ENCODE measurements at regions not wholly inside any gene's neighbourhood (a gene's known extent, or its start where the extent isn't known, plus 50 kb on each side); places are given as distances from the start of the nearest gene placed in this dataset.

- ChIA-PET POLR2A (ENCODE audit: unreplicated experiment) (no interaction called here), CTCF (no interaction called here)
- H3K36me3 ChIP-seq (ENCODE audit: low read depth), result no peaks in the 10 kb centered on the region
- no peak overlapping the region for H2AFZ ChIP-seq
- H3K79me2 ChIP-seq (ENCODE audit: low read depth), result no peaks in the 10 kb centered on the region
- no peak overlapping the region for H3K4me2 ChIP-seq
- BruUV-seq (replicated peaks), result no TSS peak
- TF ChIP-seq EZH2 (IDR thresholded peaks at IDR 0.05; ENCODE audit: low read depth) (no peak), CTCF (conservative IDR thresholded peaks at IDR 0.05) (no peak)
- DNase-seq, result no peak
- H3K4me1 ChIP-seq (replicated peaks; ENCODE audit: insufficient read depth), result no peaks in the 10 kb centered on the region
- intact Hi-C loops (cut with micrococcal nuclease; ENCODE audit: unreplicated experiment), result no loop called here
- H3K9me2 ChIP-seq (ENCODE audit: insufficient read depth), result no peaks in the 10 kb centered on the region
- no peaks in the 10 kb centered on the region for H3K9me3 ChIP-seq (ENCODE audit: insufficient read depth, low read depth)
- no peak overlapping the region for H3K27ac ChIP-seq
- no peaks in the 10 kb centered on the region for H3F3A ChIP-seq (ENCODE audit: insufficient read depth, low read depth)
- H3K27me3 ChIP-seq (ENCODE audit: insufficient read depth, low read depth), result no peaks in the 10 kb centered on the region
- no peak overlapping the region for H3K4me3 ChIP-seq
- H4K20me1 ChIP-seq (ENCODE audit: insufficient read depth), result no peaks in the 10 kb centered on the region
Measured at GRCh38 chr3:35487376-35487775, 151.9 kb upstream of the ARPP21 start.

- no TSS peak for BruUV-seq (replicated peaks)
- no peaks in the 10 kb centered on the region for H3K36me3 ChIP-seq (ENCODE audit: low read depth)
- ChIA-PET CTCF (no interaction called here), POLR2A (ENCODE audit: unreplicated experiment) (no interaction called here)
- H3K9me2 ChIP-seq (ENCODE audit: insufficient read depth), result no peaks in the 10 kb centered on the region
- no peak overlapping the region for H3K27ac ChIP-seq
- no peaks in the 10 kb centered on the region for H3K27me3 ChIP-seq (ENCODE audit: insufficient read depth, low read depth)
- no peak for DNase-seq
- H4K20me1 ChIP-seq (ENCODE audit: insufficient read depth), result no peaks in the 10 kb centered on the region
- H3K4me3 ChIP-seq, result no peak overlapping the region
- H3K79me2 ChIP-seq (ENCODE audit: low read depth), result no peaks in the 10 kb centered on the region
- H3K4me1 ChIP-seq (replicated peaks; ENCODE audit: insufficient read depth), result no peaks in the 10 kb centered on the region
- intact Hi-C loops (cut with micrococcal nuclease; ENCODE audit: unreplicated experiment), result no loop called here
- H3K9me3 ChIP-seq (ENCODE audit: insufficient read depth, low read depth), result no peaks in the 10 kb centered on the region
- no peaks in the 10 kb centered on the region for H3F3A ChIP-seq (ENCODE audit: insufficient read depth, low read depth)
- no peak overlapping the region for H3K4me2 ChIP-seq
- no peak overlapping the region for H2AFZ ChIP-seq
- TF ChIP-seq CTCF (conservative IDR thresholded peaks at IDR 0.05) (no peak), EZH2 (IDR thresholded peaks at IDR 0.05; ENCODE audit: low read depth) (no peak)
Measured at GRCh38 chr3:35488526-35488925, 150.8 kb upstream of the ARPP21 start.

- Histone ChIP-seq H3F3A (ENCODE audit: insufficient read depth, low read depth) (no peaks in the 10 kb centered on the region), H3K9me3 (ENCODE audit: insufficient read depth, low read depth) (no peaks in the 10 kb centered on the region), H3K4me2 (no peak overlapping the region), H3K79me2 (ENCODE audit: low read depth) (no peaks in the 10 kb centered on the region), H3K27ac (no peak overlapping the region), H3K27me3 (ENCODE audit: insufficient read depth, low read depth) (no peaks in the 10 kb centered on the region), H3K9me2 (ENCODE audit: insufficient read depth) (peaks cover 4% of the 10 kb centered on the region; the same call in 1 of the 2 replicates), H2AFZ (no peak overlapping the region), H3K4me3 (no peak overlapping the region), H4K20me1 (ENCODE audit: insufficient read depth) (no peaks in the 10 kb centered on the region), H3K4me1 (replicated peaks; ENCODE audit: insufficient read depth) (no peaks in the 10 kb centered on the region), H3K36me3 (ENCODE audit: low read depth) (no peaks in the 10 kb centered on the region)
- no TSS peak for BruUV-seq (replicated peaks)
- CTCF ChIA-PET, result no interaction called here
- no peak for DNase-seq
- POLR2A ChIA-PET (ENCODE audit: unreplicated experiment), result no interaction called here
- intact Hi-C loops (cut with micrococcal nuclease; ENCODE audit: unreplicated experiment), result no loop called here
- TF ChIP-seq EZH2 (IDR thresholded peaks at IDR 0.05; ENCODE audit: low read depth), result no peak
- TF ChIP-seq CTCF (conservative IDR thresholded peaks at IDR 0.05), result no peak
Measured at GRCh38 chr3:35492841-35493240, 146.5 kb upstream of the ARPP21 start.
